ENCODE measurements at regions not wholly inside any gene's neighbourhood (a gene's known extent, or its start where the extent isn't known, plus 50 kb on each side); places are given as distances from the start of the nearest gene placed in this dataset.

GRCh38 chrX:68919707-68920106 is 90.9 kb downstream of the EFNB1 start:
- H3K4me3 ChIP-seq (ENCODE audit: low read depth in 2 of 2, low read length in 2 of 2), result no peak overlapping the region
- H3K27me3 ChIP-seq (ENCODE audit: control insufficient read depth, insufficient read depth, low read length), result no peaks in the 10 kb centered on the region
- H3K36me3 ChIP-seq (ENCODE audit: control insufficient read depth, insufficient read depth, low read length), result no peaks in the 10 kb centered on the region
- intact Hi-C loops (cut with micrococcal nuclease; ENCODE audit: unreplicated experiment) (no loop called here), in situ Hi-C loops (cut with HindIII; ENCODE audit: low pct_unique_long_range_greater_than_20kb, low sequenced_read_pairs) (no loop called here)
- no peaks in the 10 kb centered on the region for H3K9me3 ChIP-seq (ENCODE audit: control insufficient read depth, insufficient read depth, low read depth, low read length)
- ATAC-seq, result no peak
- CTCF ChIA-PET, result no interaction called here
- POLR2A ChIA-PET, result no interaction called here
- no peak overlapping the region for H3K27ac ChIP-seq (ENCODE audit: low read length)
- no peak for TF ChIP-seq CTCF (IDR thresholded peaks at IDR 0.05)
- TF ChIP-seq POLR2AphosphoS5 (IDR thresholded peaks at IDR 0.05; ENCODE audit: low read depth, low read length), result no peak
- TF ChIP-seq SIN3A (IDR thresholded peaks at IDR 0.05; ENCODE audit: borderline replicate concordance, insufficient read depth, low read depth, low read length), result no peak
- TF ChIP-seq TCF7L2 (IDR thresholded peaks at IDR 0.05; ENCODE audit: low read depth, low read length), result no peak
- TF ChIP-seq REST (IDR thresholded peaks at IDR 0.05; ENCODE audit: insufficient read depth in 1 of 2, low read depth in 2 of 2, low read length in 1 of 2), result no peak
- BruUV-seq (replicated peaks), result no TSS peak
- no peaks in the 10 kb centered on the region for H3K4me1 ChIP-seq (ENCODE audit: control insufficient read depth, insufficient read depth, low read length)
- no peak for DNase-seq (ENCODE audit: low read depth, low spot score)

DNA sequence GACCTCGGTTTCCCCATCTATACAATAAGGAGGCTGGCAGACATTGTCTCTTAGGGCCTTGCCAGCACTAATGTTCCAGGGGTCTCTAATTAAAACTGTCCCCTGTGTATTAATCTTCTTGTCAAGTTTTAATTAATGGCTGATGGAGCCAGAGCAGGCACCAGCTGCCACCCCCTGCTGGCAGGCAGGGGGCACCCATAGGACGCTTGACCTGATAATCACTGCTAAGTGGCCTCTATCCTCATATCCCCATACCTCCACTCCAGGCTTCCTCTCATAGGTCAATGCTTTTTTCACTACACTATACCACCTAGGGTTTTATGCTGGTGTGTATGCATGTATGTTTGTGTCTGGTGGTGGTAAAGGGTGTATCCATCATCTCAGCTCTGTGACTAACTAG is 89.4 kb downstream of the EFNB1 start:
- ATAC-seq (no peak), DNase-seq (ENCODE audit: low read depth, low spot score) (no peak)
- ChIA-PET POLR2A (no interaction called here), CTCF (no interaction called here)
- intact Hi-C loops (cut with micrococcal nuclease; ENCODE audit: unreplicated experiment), result no loop called here
- Histone ChIP-seq H3K4me3 (ENCODE audit: low read depth in 2 of 2, low read length in 2 of 2) (no peak overlapping the region), H3K4me1 (ENCODE audit: control insufficient read depth, insufficient read depth, low read length) (no peaks in the 10 kb centered on the region), H3K27me3 (ENCODE audit: control insufficient read depth, insufficient read depth, low read length) (no peaks in the 10 kb centered on the region), H3K9me3 (ENCODE audit: control insufficient read depth, insufficient read depth, low read depth, low read length) (no peaks in the 10 kb centered on the region), H3K36me3 (ENCODE audit: control insufficient read depth, insufficient read depth, low read length) (no peaks in the 10 kb centered on the region), H3K27ac (ENCODE audit: low read length) (no peak overlapping the region)
- no peak for TF ChIP-seq SIN3A (IDR thresholded peaks at IDR 0.05; ENCODE audit: borderline replicate concordance, insufficient read depth, low read depth, low read length)
- no peak for TF ChIP-seq POLR2AphosphoS5 (IDR thresholded peaks at IDR 0.05; ENCODE audit: low read depth, low read length)
- TF ChIP-seq REST (IDR thresholded peaks at IDR 0.05; ENCODE audit: insufficient read depth in 1 of 2, low read depth in 2 of 2, low read length in 1 of 2), result no peak
- no peak; the same call in 1 of the 2 replicates for TF ChIP-seq CTCF (IDR thresholded peaks at IDR 0.05)
- no peak for TF ChIP-seq TCF7L2 (IDR thresholded peaks at IDR 0.05; ENCODE audit: low read depth, low read length)
- in situ Hi-C loops (cut with HindIII; ENCODE audit: low pct_unique_long_range_greater_than_20kb, low sequenced_read_pairs), result no loop called here
- no TSS peak for BruUV-seq (replicated peaks)
